ENCODE measurements at regions not wholly inside any gene's neighbourhood (a gene's known extent, or its start where the extent isn't known, plus 50 kb on each side); places are given as distances from the start of the nearest gene placed in this dataset.

DNA sequence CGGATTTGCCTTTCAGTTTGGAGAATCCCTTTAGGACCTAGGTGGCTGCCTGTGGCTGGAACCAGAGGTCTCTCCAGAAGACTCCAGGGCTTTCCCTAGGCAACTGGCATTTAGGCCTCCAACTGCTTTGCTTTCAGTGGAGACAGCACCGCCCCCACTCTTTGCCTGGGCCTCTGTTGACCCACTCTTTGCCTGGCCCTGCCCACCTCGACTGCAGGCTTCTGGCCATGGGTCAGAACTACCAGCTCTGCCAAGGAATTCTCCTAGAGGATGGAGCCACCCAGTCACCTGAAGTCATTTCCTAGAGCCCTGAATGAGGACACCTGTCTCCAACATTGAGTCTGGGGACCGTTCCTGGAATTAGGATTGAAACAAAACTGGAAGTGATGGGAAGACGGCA lies 439.0 kb upstream of the CDH4 start:
- Histone ChIP-seq H3K9me3 (ENCODE audit: control insufficient read depth in 4 of 4, insufficient read depth in 3 of 4, low read length in 3 of 4) (peaks cover 0 to 7% (median 0%) of the 10 kb centered on the region in 4 donors), H3K27ac (ENCODE audit: low read depth in 1 of 2, low read length in 1 of 2) (no peak overlapping the region), H3K9ac (ENCODE audit: insufficient read depth in 1 of 2, low read length in 2 of 2) (no peak overlapping the region), H3K4me3 (no peak overlapping the region), H3K36me3 (ENCODE audit: control insufficient read depth in 4 of 4, insufficient read depth in 4 of 4, low read length in 4 of 4) (no peaks in the 10 kb centered on the region), H3K4me1 (ENCODE audit: control insufficient read depth in 5 of 5, insufficient read depth in 5 of 5, low read length in 5 of 5) (no peaks in the 10 kb centered on the region), H3K27me3 (ENCODE audit: control insufficient read depth in 3 of 3, insufficient read depth in 3 of 3, low read length in 2 of 3) (no peaks in the 10 kb centered on the region)
- TF ChIP-seq, protein P1, sequence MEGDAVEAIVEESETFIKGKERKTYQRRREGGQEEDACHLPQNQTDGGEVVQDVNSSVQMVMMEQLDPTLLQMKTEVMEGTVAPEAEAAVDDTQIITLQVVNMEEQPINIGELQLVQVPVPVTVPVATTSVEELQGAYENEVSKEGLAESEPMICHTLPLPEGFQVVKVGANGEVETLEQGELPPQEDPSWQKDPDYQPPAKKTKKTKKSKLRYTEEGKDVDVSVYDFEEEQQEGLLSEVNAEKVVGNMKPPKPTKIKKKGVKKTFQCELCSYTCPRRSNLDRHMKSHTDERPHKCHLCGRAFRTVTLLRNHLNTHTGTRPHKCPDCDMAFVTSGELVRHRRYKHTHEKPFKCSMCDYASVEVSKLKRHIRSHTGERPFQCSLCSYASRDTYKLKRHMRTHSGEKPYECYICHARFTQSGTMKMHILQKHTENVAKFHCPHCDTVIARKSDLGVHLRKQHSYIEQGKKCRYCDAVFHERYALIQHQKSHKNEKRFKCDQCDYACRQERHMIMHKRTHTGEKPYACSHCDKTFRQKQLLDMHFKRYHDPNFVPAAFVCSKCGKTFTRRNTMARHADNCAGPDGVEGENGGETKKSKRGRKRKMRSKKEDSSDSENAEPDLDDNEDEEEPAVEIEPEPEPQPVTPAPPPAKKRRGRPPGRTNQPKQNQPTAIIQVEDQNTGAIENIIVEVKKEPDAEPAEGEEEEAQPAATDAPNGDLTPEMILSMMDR (IDR thresholded peaks at IDR 0.05; ENCODE audit: control extremely low read depth, extremely low read depth): no peak
- no peak for ATAC-seq (ENCODE audit: insufficient read depth, low FRiP score)
- DNase-seq: no peak
- WGBS, 2 donors: 72 to 79% methylated on average over 5 of the region's 5 CpGs

DNA sequence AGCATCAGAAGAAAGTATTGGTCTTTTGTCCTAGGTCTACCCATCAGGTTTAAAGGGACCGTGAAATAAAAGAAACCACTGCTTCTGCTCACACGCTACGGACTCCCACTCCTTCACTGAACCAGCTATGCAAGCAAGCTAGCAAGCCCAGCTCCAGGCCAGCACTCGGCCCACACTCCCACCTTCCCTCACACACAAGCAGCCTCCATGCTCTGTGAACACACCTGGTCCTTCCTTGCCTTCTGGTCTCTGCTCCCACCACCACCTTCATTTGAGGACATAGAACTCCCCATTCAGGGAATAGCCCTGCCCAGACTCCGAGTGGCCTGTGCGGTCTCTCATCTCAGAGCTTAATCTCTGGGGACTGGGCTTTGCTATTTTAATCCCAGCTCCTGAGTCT lies 436.4 kb upstream of the CDH4 start:
- whole genome bisulfite sequencing, 2 donors: 88 to 90% methylated on average over 6 of the region's 6 CpGs
- no peak for DNase-seq

DNA sequence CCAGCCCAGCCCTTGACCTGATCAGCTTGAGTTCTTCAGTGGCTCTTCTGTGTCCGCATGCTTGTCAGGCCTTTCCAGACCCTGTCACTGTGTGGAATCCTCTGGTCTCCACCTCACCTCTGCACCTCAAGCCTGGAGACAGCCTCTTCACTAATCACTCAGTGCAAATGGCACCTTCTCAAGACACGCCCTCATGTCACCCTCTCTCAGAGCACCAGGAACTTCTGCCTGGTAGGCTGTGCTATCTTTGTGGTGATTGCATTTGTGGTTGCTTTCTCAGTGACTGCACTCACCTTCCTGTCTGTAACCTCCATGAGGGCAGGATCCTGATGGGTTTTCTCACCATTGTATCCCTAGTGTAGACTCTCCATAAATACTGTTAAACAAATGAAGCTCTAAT lies 435.2 kb upstream of the CDH4 start:
- no peak overlapping the region for H3K9ac ChIP-seq (ENCODE audit: insufficient read depth in 1 of 2, low read length in 2 of 2)
- no peak overlapping the region for H3K27ac ChIP-seq (ENCODE audit: low read depth in 1 of 2, low read length in 1 of 2)
- TF ChIP-seq, protein P1 (IDR thresholded peaks at IDR 0.05; ENCODE audit: control extremely low read depth, extremely low read depth): no peak
- no peak overlapping the region for H3K4me3 ChIP-seq
- peaks cover 0 to 4% (median 0%) of the 10 kb centered on the region in 3 donors for H3K27me3 ChIP-seq (ENCODE audit: control insufficient read depth in 3 of 3, insufficient read depth in 3 of 3, low read length in 2 of 3)
- no peak for DNase-seq
- WGBS, 2 donors: 90 to 92% methylated on average over 2 of the region's 2 CpGs
- peaks cover 0 to 5% (median 0%) of the 10 kb centered on the region in 4 donors for H3K9me3 ChIP-seq (ENCODE audit: control insufficient read depth in 4 of 4, insufficient read depth in 3 of 4, low read length in 3 of 4)
- H3K36me3 ChIP-seq (ENCODE audit: control insufficient read depth in 4 of 4, insufficient read depth in 4 of 4, low read length in 4 of 4): no peaks in the 10 kb centered on the region
- H3K4me1 ChIP-seq (ENCODE audit: control insufficient read depth in 5 of 5, insufficient read depth in 5 of 5, low read length in 5 of 5): peaks cover 0 to 10% (median 0%) of the 10 kb centered on the region in 5 donors
- no peak for ATAC-seq (ENCODE audit: insufficient read depth, low FRiP score)

More for the DNA sequence above, 436.4 kb upstream of the CDH4 start:
- Histone ChIP-seq H3K27ac (ENCODE audit: low read depth in 1 of 2, low read length in 1 of 2) (no peak overlapping the region), H3K36me3 (ENCODE audit: control insufficient read depth in 4 of 4, insufficient read depth in 4 of 4, low read length in 4 of 4) (no peaks in the 10 kb centered on the region), H3K9me3 (ENCODE audit: control insufficient read depth in 4 of 4, insufficient read depth in 3 of 4, low read length in 3 of 4) (peaks cover 0 to 6% (median 0%) of the 10 kb centered on the region in 4 donors), H3K27me3 (ENCODE audit: control insufficient read depth in 3 of 3, insufficient read depth in 3 of 3, low read length in 2 of 3) (no peaks in the 10 kb centered on the region), H3K4me1 (ENCODE audit: control insufficient read depth in 5 of 5, insufficient read depth in 5 of 5, low read length in 5 of 5) (peaks cover 0 to 6% (median 0%) of the 10 kb centered on the region in 5 donors), H3K4me3 (no peak overlapping the region), H3K9ac (ENCODE audit: insufficient read depth in 1 of 2, low read length in 2 of 2) (no peak overlapping the region)
- TF ChIP-seq, protein P1 (IDR thresholded peaks at IDR 0.05; ENCODE audit: control extremely low read depth, extremely low read depth): no peak
- no peak for ATAC-seq (ENCODE audit: insufficient read depth, low FRiP score)

DNA sequence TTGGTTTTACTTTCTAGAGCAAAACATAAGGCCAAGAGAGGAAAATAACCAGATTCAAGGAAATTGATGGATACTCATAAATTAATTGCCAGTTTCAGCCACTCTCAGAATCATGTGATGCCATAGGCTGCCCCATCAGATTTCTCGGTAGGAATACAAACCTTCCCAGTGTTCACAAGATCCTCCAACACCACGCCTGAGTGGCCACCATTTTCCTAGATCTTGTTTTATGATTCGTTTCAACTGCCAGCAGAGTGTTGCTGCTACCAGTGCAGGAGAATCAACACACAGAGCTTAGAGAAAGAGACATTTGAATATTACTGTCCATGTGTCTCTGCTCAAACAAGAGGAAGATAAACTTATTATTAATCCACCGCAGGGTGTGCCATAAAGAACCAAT lies 434.2 kb upstream of the CDH4 start:
- Histone ChIP-seq H3K4me1 (ENCODE audit: control insufficient read depth in 5 of 5, insufficient read depth in 5 of 5, low read length in 5 of 5) (peaks cover 0 to 13% (median 0%) of the 10 kb centered on the region in 5 donors), H3K36me3 (ENCODE audit: control insufficient read depth in 4 of 4, insufficient read depth in 4 of 4, low read length in 4 of 4) (no peaks in the 10 kb centered on the region), H3K9me3 (ENCODE audit: control insufficient read depth in 4 of 4, insufficient read depth in 3 of 4, low read length in 3 of 4) (peaks cover 0 to 5% (median 0%) of the 10 kb centered on the region in 4 donors), H3K27me3 (ENCODE audit: control insufficient read depth in 3 of 3, insufficient read depth in 3 of 3, low read length in 2 of 3) (peaks cover 0 to 10% (median 0%) of the 10 kb centered on the region in 3 donors), H3K4me3 (no peak overlapping the region), H3K27ac (ENCODE audit: low read depth in 1 of 2, low read length in 1 of 2) (no peak overlapping the region), H3K9ac (ENCODE audit: insufficient read depth in 1 of 2, low read length in 2 of 2) (no peak overlapping the region)
- 80 to 90% methylated on average over 4 of the region's 4 CpGs for WGBS, 2 donors
- ATAC-seq (ENCODE audit: insufficient read depth, low FRiP score) (no peak), DNase-seq (no peak)
- TF ChIP-seq, protein P1 (IDR thresholded peaks at IDR 0.05; ENCODE audit: control extremely low read depth, extremely low read depth): no peak

Data from lung (tissue), 11 donors.